Body of pancreas (tissue), 4 donors: ENCODE measurements at regions not wholly inside any gene's neighbourhood (a gene's known extent, or its start where the extent isn't known, plus 50 kb on each side); places are given as distances from the start of the nearest gene placed in this dataset.

Source experiments
- CTCF ChIP-seq, 7 experiments: fragments of 450-650 bp in 4 of 7; fragments of 200-600 bp in 3 of 7; sonication (generic) in 3 of 7; IDR thresholded peaks; one replicate each; pipeline ENCODE4 v1.5.1; 2016 to 2019; ENCODE audit warnings: antibody characterized with exemption in 7 of 7
- POLR2A ChIP-seq, 3 donors: fragments of 450-650 bp; IDR thresholded peaks; one replicate each; pipeline ENCODE4 v1.6.1; 2016; ENCODE audit warnings: antibody characterized with exemption in 3 of 3, mild to moderate bottlenecking in 2 of 3

GRCh38 chr6:140155451-140156126 is 781.1 kb upstream of the CITED2 start:
- TF ChIP-seq POLR2A (IDR thresholded peaks at IDR 0.05) (no peak), CTCF (IDR thresholded peaks at IDR 0.05) (no peak)
